Testis (tissue), 2 donors: ENCODE measurements at regions not wholly inside any gene's neighbourhood (a gene's known extent, or its start where the extent isn't known, plus 50 kb on each side); places are given as distances from the start of the nearest gene placed in this dataset.

Experiments
- DNase-seq: peaks from one replicate; pipeline ENCODE4 v3.0.0-alpha.2; 2019
- H3K27ac ChIP-seq, 2 donors: fragments of 200-600 bp; sonication (generic); one replicate each; pipeline ENCODE4 v1.5.1; 2019
- H3K27me3 ChIP-seq: fragments of 200-600 bp; sonication (generic); one replicate; pipeline ENCODE4 v1.5.1; 2019
- H3K36me3 ChIP-seq: fragments of 200-600 bp; sonication (generic); one replicate; pipeline ENCODE4 v1.5.1; 2017; ENCODE audit warnings: low read depth; ENCODE audit errors: missing control alignments
- H3K4me1 ChIP-seq: fragments of 200-600 bp; sonication (generic); one replicate; pipeline ENCODE4 v1.5.1; 2019
- H3K4me3 ChIP-seq, 2 donors: fragments of 200-600 bp; sonication (generic); one replicate each; pipeline ENCODE4 v1.5.1; 2017 to 2019
- H3K9me3 ChIP-seq: fragments of 200-600 bp; sonication (generic); one replicate; pipeline ENCODE4 v1.5.1; 2017
- POLR2A ChIP-seq: fragments of 450-650 bp; IDR thresholded peaks from one replicate; pipeline ENCODE4 v1.6.1; 2017; ENCODE audit warnings: antibody characterized with exemption, mild to moderate bottlenecking, moderate library complexity
- WGBS, 2 donors: methylation state at CpG; one replicate each; pipeline ENCODE4 v1.1.5; 2018; 5-methylcytosine and 5-hydroxymethylcytosine counted together
- intact Hi-C: fragments of 100-400 bp; cut with DNase I; formaldehyde crosslinking; loops from one replicate; pipeline ENCODE4 v1.15.1; 2023; ENCODE audit warnings: low total_unique reads
- TF ChIP-seq, protein P1 (sequence below), 3 experiments: fragments of 450-650 bp in 2 of 3; fragments of 200-600 bp in 1 of 3; sonication (generic) in 1 of 3; IDR thresholded peaks; one replicate each; pipeline ENCODE4 v1.5.1; 2016 to 2019; ENCODE audit warnings: antibody characterized with exemption in 3 of 3, mild to moderate bottlenecking in 2 of 3, moderate library complexity in 1 of 3

- Histone ChIP-seq H3K9me3 (no peaks in the 10 kb centered on the region), H3K27me3 (no peaks in the 10 kb centered on the region), H3K36me3 (no peaks in the 10 kb centered on the region), H3K27ac (no peak overlapping the region), H3K4me1 (no peaks in the 10 kb centered on the region), H3K4me3 (no peak overlapping the region)
- intact Hi-C loops: no loop called here
- WGBS, 2 donors: 88 to 100% methylated on average over 2 of the region's 2 CpGs
- TF ChIP-seq, protein P1, sequence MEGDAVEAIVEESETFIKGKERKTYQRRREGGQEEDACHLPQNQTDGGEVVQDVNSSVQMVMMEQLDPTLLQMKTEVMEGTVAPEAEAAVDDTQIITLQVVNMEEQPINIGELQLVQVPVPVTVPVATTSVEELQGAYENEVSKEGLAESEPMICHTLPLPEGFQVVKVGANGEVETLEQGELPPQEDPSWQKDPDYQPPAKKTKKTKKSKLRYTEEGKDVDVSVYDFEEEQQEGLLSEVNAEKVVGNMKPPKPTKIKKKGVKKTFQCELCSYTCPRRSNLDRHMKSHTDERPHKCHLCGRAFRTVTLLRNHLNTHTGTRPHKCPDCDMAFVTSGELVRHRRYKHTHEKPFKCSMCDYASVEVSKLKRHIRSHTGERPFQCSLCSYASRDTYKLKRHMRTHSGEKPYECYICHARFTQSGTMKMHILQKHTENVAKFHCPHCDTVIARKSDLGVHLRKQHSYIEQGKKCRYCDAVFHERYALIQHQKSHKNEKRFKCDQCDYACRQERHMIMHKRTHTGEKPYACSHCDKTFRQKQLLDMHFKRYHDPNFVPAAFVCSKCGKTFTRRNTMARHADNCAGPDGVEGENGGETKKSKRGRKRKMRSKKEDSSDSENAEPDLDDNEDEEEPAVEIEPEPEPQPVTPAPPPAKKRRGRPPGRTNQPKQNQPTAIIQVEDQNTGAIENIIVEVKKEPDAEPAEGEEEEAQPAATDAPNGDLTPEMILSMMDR (IDR thresholded peaks at IDR 0.05): no peak
- no peak for TF ChIP-seq POLR2A
- DNase-seq: no peak
Observed at GRCh38 chr12:125772403-125772802, 707.2 kb downstream of the AACS start.

- Histone ChIP-seq H3K4me3 (no peak overlapping the region), H3K4me1 (no peaks in the 10 kb centered on the region), H3K27ac (no peak overlapping the region), H3K27me3 (no peaks in the 10 kb centered on the region), H3K9me3 (no peaks in the 10 kb centered on the region), H3K36me3 (no peaks in the 10 kb centered on the region)
- WGBS, 2 donors: 28 to 32% methylated on average over 14 of the region's 14 CpGs
- DNase-seq: peak; percentile 63
- intact Hi-C loops: no loop called here
- TF ChIP-seq, protein P1 (IDR thresholded peaks at IDR 0.05): peak in 1 of 3 experiments; percentile 33
- TF ChIP-seq POLR2A: no peak
Observed at GRCh38 chr12:125773033-125773640, 707.9 kb downstream of the AACS start.

GRCh38 chr12:125775507-125775906 lies 710.3 kb downstream of the AACS start:
- intact Hi-C loops: no loop called here
- H3K27me3 ChIP-seq: no peaks in the 10 kb centered on the region

GRCh38 chr12:125776212-125776611 lies 711.0 kb downstream of the AACS start:
- DNase-seq: no peak
- no peaks in the 10 kb centered on the region for H3K4me1 ChIP-seq
- no peaks in the 10 kb centered on the region for H3K36me3 ChIP-seq
- intact Hi-C loops: no loop called here
- no peak for TF ChIP-seq POLR2A
- TF ChIP-seq, protein P1 (IDR thresholded peaks at IDR 0.05): no peak
- no peak overlapping the region for H3K27ac ChIP-seq
- no peak overlapping the region for H3K4me3 ChIP-seq
- WGBS, 2 donors: 86 to 87% methylated on average over 3 of the region's 3 CpGs
- H3K27me3 ChIP-seq: no peaks in the 10 kb centered on the region
- no peaks in the 10 kb centered on the region for H3K9me3 ChIP-seq

More at GRCh38 chr12:125775507-125775906, 710.3 kb downstream of the AACS start:
- 93 to 95% methylated on average over 3 of the region's 3 CpGs for WGBS, 2 donors
- Histone ChIP-seq H3K4me1 (no peaks in the 10 kb centered on the region), H3K36me3 (no peaks in the 10 kb centered on the region), H3K4me3 (no peak overlapping the region), H3K9me3 (no peaks in the 10 kb centered on the region), H3K27ac (no peak overlapping the region)
- no peak for TF ChIP-seq POLR2A
- TF ChIP-seq, protein P1 (IDR thresholded peaks at IDR 0.05): no peak
- no peak for DNase-seq

DNA sequence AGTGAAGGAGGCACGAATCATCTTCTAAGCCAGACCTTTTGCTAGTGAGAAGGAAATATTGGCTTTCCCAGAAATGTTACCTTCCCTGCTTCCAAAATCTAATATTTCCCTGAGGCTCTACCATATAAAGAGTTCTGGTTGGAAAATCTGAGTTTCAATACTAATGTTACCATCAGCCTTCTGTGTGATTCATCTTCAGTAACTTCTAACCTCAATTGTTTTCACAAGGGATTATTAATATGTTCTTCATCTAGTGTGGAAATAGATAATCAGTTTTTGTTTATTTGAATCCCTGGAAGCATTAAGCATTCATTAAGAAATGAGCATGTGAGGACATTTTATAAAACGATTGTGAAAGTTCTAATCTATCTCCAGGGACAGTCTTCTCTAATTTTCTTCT lies 720.9 kb downstream of the AACS start:
- H3K9me3 ChIP-seq: no peaks in the 10 kb centered on the region
- 27 to 43% methylated on average over 2 of the region's 2 CpGs for WGBS, 2 donors
- H3K27me3 ChIP-seq: no peaks in the 10 kb centered on the region
- TF ChIP-seq, protein P1 (IDR thresholded peaks at IDR 0.05): no peak
- no peak for TF ChIP-seq POLR2A
- H3K4me1 ChIP-seq: no peaks in the 10 kb centered on the region
- H3K36me3 ChIP-seq: no peaks in the 10 kb centered on the region
- no peak overlapping the region for H3K4me3 ChIP-seq
- DNase-seq: no peak
- H3K27ac ChIP-seq: no peak overlapping the region
- intact Hi-C loops: no loop called here
